H1 (cell line): ENCODE measurements at regions not wholly inside any gene's neighbourhood (a gene's known extent, or its start where the extent isn't known, plus 50 kb on each side); places are given as distances from the start of the nearest gene placed in this dataset.

Experiments used
- CTCF ChIA-PET: fragments of 300-600 bp; sonication (Branson Sonifier 250); formaldehyde crosslinking; loops from one replicate; lab custom pipeline; 2021; ENCODE audit not compliant: partially characterized antibody; lab: Charles Lee
- POLR2A ChIA-PET: fragments of 300-600 bp; sonication (Branson Sonifier 250); formaldehyde crosslinking; loops from one replicate; lab custom pipeline; 2021; ENCODE audit warnings: inconsistent platforms; ENCODE audit not compliant: partially characterized antibody; lab: Charles Lee
- DNase-seq, 2 experiments: peaks; one replicate each; pipeline versions ENCODE4 v3.0.0 to v3.0.0-alpha.2; 2010 to 2022; ENCODE audit warnings: low spot score in 2 of 2, low read depth in 1 of 2, mixed read lengths in 1 of 2
- FAIRE-seq: peaks from 2 replicates; lab custom pipeline; 2011; peaks lifted over from hg19 to GRCh38; lab: Jason Lieb, UNC
- H2AFZ ChIP-seq: 2 replicates; pipeline ENCODE4 v1.8.1; 2012; ENCODE audit warnings: low read length, inconsistent platforms
- H2AK5ac ChIP-seq: 2 replicates; pipeline ENCODE4 v1.6.1; 2013; ENCODE audit warnings: low read depth, low read length
- H2BK120ac ChIP-seq: replicated peaks from 2 replicates; pipeline ENCODE3; 2013; ENCODE audit warnings: low read depth, low read length, inconsistent platforms
- H2BK12ac ChIP-seq: 2 replicates; pipeline ENCODE4 v1.6.1; 2013; ENCODE audit warnings: low read depth, low read length
- H2BK15ac ChIP-seq: 2 replicates; pipeline ENCODE4 v1.6.1; 2013; ENCODE audit warnings: low read length
- H2BK20ac ChIP-seq: 2 replicates; pipeline ENCODE4 v1.6.1; 2013; ENCODE audit warnings: low read length
- H2BK5ac ChIP-seq: 2 replicates; pipeline ENCODE4 v1.6.1; 2013; ENCODE audit warnings: low read depth, low read length
- H3K14ac ChIP-seq: 2 replicates; pipeline ENCODE4 v1.6.1; 2013; ENCODE audit warnings: inconsistent platforms; ENCODE audit not compliant: insufficient read length
- H3K18ac ChIP-seq: 2 replicates; pipeline ENCODE4 v1.6.1; 2013; ENCODE audit warnings: low read length; ENCODE audit errors: extremely low read depth
- H3K23ac ChIP-seq: 2 replicates; pipeline ENCODE4 v1.6.1; 2013; ENCODE audit warnings: inconsistent platforms; ENCODE audit not compliant: insufficient read length
- H3K23me2 ChIP-seq: 2 replicates; pipeline ENCODE4 v1.6.1; 2013; ENCODE audit warnings: low read depth, low read length
- H3K27ac ChIP-seq: 2 replicates; pipeline ENCODE4 v1.6.1; 2011; ENCODE audit warnings: low read depth, low read length, inconsistent platforms
- H3K27me3 ChIP-seq, 4 experiments: replicated peaks in 1 of 4; 1 replicate in 1 of 4; 2 replicates in 3 of 4; pipeline versions ENCODE4 v1.6.1 to v1.8.1; 2011 to 2013; ENCODE audit warnings: low read length in 3 of 4, mild to moderate bottlenecking in 3 of 4, inconsistent platforms in 2 of 4, mixed read lengths in 2 of 4, moderate library complexity in 1 of 4; ENCODE audit not compliant: control insufficient read depth in 3 of 4, insufficient read depth in 3 of 4; ENCODE audit errors: extremely low read depth in 1 of 4
- H3K36me3 ChIP-seq, 4 experiments: 2 replicates each; pipeline versions ENCODE4 v1.6.1 to v1.8.1; 2011 to 2013; ENCODE audit warnings: mild to moderate bottlenecking in 4 of 4, low read length in 3 of 4, moderate library complexity in 2 of 4, control low read depth in 1 of 4, inconsistent platforms in 1 of 4; ENCODE audit not compliant: insufficient read depth in 4 of 4, control insufficient read depth in 2 of 4
- H3K4ac ChIP-seq: replicated peaks from 2 replicates; pipeline ENCODE3; 2013; ENCODE audit warnings: low read length, low read depth, mixed read lengths, inconsistent platforms; ENCODE audit not compliant: insufficient read length
- H3K4me1 ChIP-seq, 4 experiments: replicated peaks in 1 of 4; 1 replicate in 1 of 4; 2 replicates in 3 of 4; pipeline versions ENCODE4 v1.6.1 to v1.8.1; 2011 to 2013; ENCODE audit warnings: low read length in 3 of 4, inconsistent platforms in 2 of 4, mixed read lengths in 1 of 4; ENCODE audit not compliant: insufficient read depth in 4 of 4, control insufficient read depth in 3 of 4
- H3K4me2 ChIP-seq, 2 experiments: 2 replicates each; pipeline versions ENCODE4 v1.6.1 to v1.8.1; 2011 to 2013; ENCODE audit warnings: low read depth in 2 of 2, low read length in 2 of 2, control low read depth in 1 of 2, inconsistent platforms in 1 of 2, mild to moderate bottlenecking in 1 of 2; ENCODE audit not compliant: insufficient read depth in 1 of 2
- H3K4me3 ChIP-seq, 4 experiments: fragments of 200-600, 300-600 bp in 1 of 4; sonication (generic), shearing (Covaris generic), sonication (Bioruptor Twin) in 1 of 4; 2 replicates each; pipeline versions ENCODE4 v1.5.1 to v1.8.1; 2011 to 2016; ENCODE audit warnings: low read length in 4 of 4, low read depth in 3 of 4, control low read depth in 2 of 4, inconsistent platforms in 2 of 4, mild to moderate bottlenecking in 2 of 4, mixed read lengths in 1 of 4, moderate library complexity in 1 of 4; ENCODE audit not compliant: insufficient read depth in 2 of 4; ENCODE audit errors: extremely low read depth in 1 of 4
- H3K56ac ChIP-seq: replicated peaks from 2 replicates; pipeline ENCODE3; 2013; ENCODE audit warnings: low read depth, mild to moderate bottlenecking, mixed read lengths, low read length, inconsistent platforms; ENCODE audit not compliant: insufficient read length
- H3K79me1 ChIP-seq: 2 replicates; pipeline ENCODE4 v1.6.1; 2013; ENCODE audit warnings: low read depth, low read length, control low read depth
- H3K79me2 ChIP-seq, 2 experiments: 2 replicates each; pipeline versions ENCODE4 v1.6.1 to v1.8.1; 2012 to 2013; ENCODE audit warnings: low read length in 2 of 2, mild to moderate bottlenecking in 2 of 2, inconsistent platforms in 1 of 2; ENCODE audit not compliant: insufficient read depth in 2 of 2, control insufficient read depth in 1 of 2
- H3K9ac ChIP-seq, 4 experiments: replicated peaks in 1 of 4; 1 replicate in 1 of 4; 2 replicates in 3 of 4; pipeline versions ENCODE4 v1.6.1 to v1.8.1; 2011 to 2013; ENCODE audit warnings: low read depth in 3 of 4, low read length in 3 of 4, control low read depth in 2 of 4, mild to moderate bottlenecking in 2 of 4, moderate library complexity in 2 of 4, inconsistent platforms in 1 of 4; ENCODE audit errors: extremely low read depth in 1 of 4
- H3K9me3 ChIP-seq, 2 experiments: 2 replicates each; pipeline versions ENCODE4 v1.6.1 to v1.8.1; 2012 to 2013; ENCODE audit warnings: mild to moderate bottlenecking in 2 of 2, moderate library complexity in 2 of 2, control low read depth in 1 of 2, inconsistent platforms in 1 of 2, low read depth in 1 of 2, low read length in 1 of 2, mixed read lengths in 1 of 2; ENCODE audit not compliant: insufficient read depth in 2 of 2
- H4K20me1 ChIP-seq, 2 experiments: replicated peaks in 1 of 2; 2 replicates each; pipeline versions ENCODE3 to v1.8.1; 2011 to 2013; ENCODE audit warnings: inconsistent platforms in 2 of 2, low read length in 2 of 2, mild to moderate bottlenecking in 1 of 2; ENCODE audit not compliant: insufficient read depth in 2 of 2, control insufficient read depth in 1 of 2
- H4K5ac ChIP-seq: 2 replicates; pipeline ENCODE4 v1.6.1; 2013; ENCODE audit warnings: low read length, low read depth, mixed read lengths, inconsistent platforms; ENCODE audit not compliant: insufficient read length
- H4K8ac ChIP-seq: 2 replicates; pipeline ENCODE4 v1.8.0; 2013; ENCODE audit warnings: mild to moderate bottlenecking, moderate library complexity, low read length, inconsistent platforms; ENCODE audit not compliant: insufficient read depth; ENCODE audit errors: extremely low read depth
- H4K91ac ChIP-seq: replicated peaks from 2 replicates; pipeline ENCODE3; 2013; ENCODE audit warnings: low read length, mixed read lengths, inconsistent platforms; ENCODE audit not compliant: insufficient read length
- CHD1 ChIP-seq: IDR thresholded peaks from 2 replicates; pipeline ENCODE4 v1.6.1; 2012; ENCODE audit warnings: low read depth, low read length, improper control_type of control experiment
- CTBP2 ChIP-seq: IDR thresholded peaks from 2 replicates; pipeline ENCODE4 v1.7.0; 2011; ENCODE audit warnings: borderline replicate concordance, mild to moderate bottlenecking, moderate library complexity, mixed read lengths, low read length; ENCODE audit not compliant: insufficient read depth, insufficient read length
- KDM5A ChIP-seq: fragments of 200-600 bp; IDR thresholded peaks from 2 replicates; pipeline ENCODE4 v1.7.1; 2012; ENCODE audit warnings: mild to moderate bottlenecking, low read length, inconsistent platforms, mixed read lengths
- MAX ChIP-seq: IDR thresholded peaks from 2 replicates; pipeline ENCODE4 v1.6.1; 2012; ENCODE audit warnings: inconsistent platforms
- RXRA ChIP-seq: IDR thresholded peaks from 2 replicates; pipeline ENCODE4 v1.6.1; 2011; ENCODE audit warnings: low read depth, mild to moderate bottlenecking, low read length, moderate library complexity; ENCODE audit not compliant: insufficient read depth
- TEAD4 ChIP-seq: IDR thresholded peaks from 2 replicates; pipeline ENCODE4 v1.6.1; 2012; ENCODE audit warnings: low read depth, low read length, inconsistent platforms, mixed read lengths
- ZNF274 ChIP-seq: IDR thresholded peaks from 2 replicates; pipeline ENCODE4 v1.7.0; 2012; ENCODE audit warnings: low read length, borderline replicate concordance; ENCODE audit errors: extremely low read depth
- WGBS, 2 experiments: shearing (Covaris generic) in 1 of 2; methylation state at CpG; one replicate each; pipeline versions ENCODE4 v1.1.6 to v1.1.7; 2013 to 2015; ENCODE audit warnings: low lambda C conversion rate in 2 of 2, mixed read lengths in 2 of 2, inconsistent platforms in 1 of 2, low coverage in 1 of 2, missing lambda C conversion rate in 1 of 2; ENCODE audit not compliant: insufficient replicate concordance in 2 of 2, insufficient coverage in 1 of 2, insufficient read length in 1 of 2; ENCODE audit errors: extremely low coverage in 1 of 2, missing lambda C conversion rate in 1 of 2; 5-methylcytosine and 5-hydroxymethylcytosine counted together
- TF ChIP-seq, protein P1 (sequence below), 3 experiments: IDR thresholded peaks; 1 replicate in 2 of 3; 2 replicates in 1 of 3; pipeline versions ENCODE4 v1.5.1 to v1.6.1; 2011; ENCODE audit warnings: low read length in 3 of 3, mild to moderate bottlenecking in 3 of 3, inconsistent platforms in 2 of 3, low read depth in 1 of 3, moderate library complexity in 1 of 3; ENCODE audit not compliant: insufficient read depth in 1 of 3; ENCODE audit errors: control extremely low read depth in 1 of 3

GRCh38 chr3:5309171-5309570 lies 121.7 kb downstream of the EDEM1 start:
- no peak overlapping the region for H4K5ac ChIP-seq
- H4K8ac ChIP-seq, result no peak overlapping the region
- no peak overlapping the region for H3K4me3 ChIP-seq

More at GRCh38 chr3:5309171-5309570, 121.7 kb downstream of the EDEM1 start:
- ChIA-PET CTCF (no interaction called here), POLR2A (no interaction called here)
- Histone ChIP-seq H2AK5ac (no peak overlapping the region), H3K14ac (no peak overlapping the region), H3K4me1 (no peaks in the 10 kb centered on the region), H2AFZ (no peak overlapping the region), H2BK5ac (no peak overlapping the region), H3K4me2 (no peak overlapping the region), H3K27me3 (no peaks in the 10 kb centered on the region), H3K79me2 (no peaks in the 10 kb centered on the region), H2BK15ac (no peak overlapping the region), H3K23ac (no peak overlapping the region), H3K18ac (no peak overlapping the region), H3K4ac (no peak overlapping the region), H3K56ac (no peak overlapping the region), H3K27ac (no peak overlapping the region), H4K20me1 (no peaks in the 10 kb centered on the region), H3K79me1 (no peaks in the 10 kb centered on the region), H2BK20ac (no peak overlapping the region), H4K91ac (no peak overlapping the region), H3K36me3 (no peaks in the 10 kb centered on the region), H3K9ac (no peak overlapping the region), H2BK120ac (no peak overlapping the region), H2BK12ac (no peak overlapping the region), H3K23me2 (no peaks in the 10 kb centered on the region), H3K9me3 (no peaks in the 10 kb centered on the region)
- no peak for TF ChIP-seq TEAD4
- TF ChIP-seq CTBP2, result no peak
- TF ChIP-seq KDM5A, result no peak
- TF ChIP-seq MAX, result no peak
- no peak for TF ChIP-seq RXRA
- TF ChIP-seq, protein P1, sequence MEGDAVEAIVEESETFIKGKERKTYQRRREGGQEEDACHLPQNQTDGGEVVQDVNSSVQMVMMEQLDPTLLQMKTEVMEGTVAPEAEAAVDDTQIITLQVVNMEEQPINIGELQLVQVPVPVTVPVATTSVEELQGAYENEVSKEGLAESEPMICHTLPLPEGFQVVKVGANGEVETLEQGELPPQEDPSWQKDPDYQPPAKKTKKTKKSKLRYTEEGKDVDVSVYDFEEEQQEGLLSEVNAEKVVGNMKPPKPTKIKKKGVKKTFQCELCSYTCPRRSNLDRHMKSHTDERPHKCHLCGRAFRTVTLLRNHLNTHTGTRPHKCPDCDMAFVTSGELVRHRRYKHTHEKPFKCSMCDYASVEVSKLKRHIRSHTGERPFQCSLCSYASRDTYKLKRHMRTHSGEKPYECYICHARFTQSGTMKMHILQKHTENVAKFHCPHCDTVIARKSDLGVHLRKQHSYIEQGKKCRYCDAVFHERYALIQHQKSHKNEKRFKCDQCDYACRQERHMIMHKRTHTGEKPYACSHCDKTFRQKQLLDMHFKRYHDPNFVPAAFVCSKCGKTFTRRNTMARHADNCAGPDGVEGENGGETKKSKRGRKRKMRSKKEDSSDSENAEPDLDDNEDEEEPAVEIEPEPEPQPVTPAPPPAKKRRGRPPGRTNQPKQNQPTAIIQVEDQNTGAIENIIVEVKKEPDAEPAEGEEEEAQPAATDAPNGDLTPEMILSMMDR (IDR thresholded peaks at IDR 0.05; ENCODE audit: control extremely low read depth in 1 of 3, insufficient read depth in 1 of 3, low read depth in 1 of 3, low read length in 3 of 3), result no peak
- TF ChIP-seq ZNF274, result no peak
- no peak for TF ChIP-seq CHD1
- FAIRE-seq, result no peak
- WGBS, 2 experiments, result 81% methylated on average over 4 of the region's 4 CpGs; no CpG with 5 or more reads in 1 of the 2 experiments
- DNase-seq, result no peak
